Peyer's patch (tissue), 4 donors: ENCODE measurements at regions not wholly inside any gene's neighbourhood (a gene's known extent, or its start where the extent isn't known, plus 50 kb on each side); places are given as distances from the start of the nearest gene placed in this dataset.

Experiments used
- DNase-seq, 3 donors: peaks; one replicate each; pipeline ENCODE4 v3.0.0-alpha.2; 2017 to 2019
- H3K27ac ChIP-seq, 4 donors: fragments of 200-600 bp; sonication (generic); one replicate each; pipeline ENCODE4 v1.5.1; 2016 to 2019
- H3K27me3 ChIP-seq, 2 donors: fragments of 200-600 bp; sonication (generic); one replicate each; pipeline ENCODE4 v1.5.1; 2019
- H3K36me3 ChIP-seq, 3 donors: fragments of 200-600 bp; sonication (generic); one replicate each; pipeline ENCODE4 v1.5.1; 2016 to 2019
- H3K4me1 ChIP-seq, 4 donors: fragments of 200-600 bp; sonication (generic); one replicate each; pipeline ENCODE4 v1.5.1; 2016 to 2019
- H3K4me3 ChIP-seq, 4 donors: fragments of 200-600 bp; sonication (generic); 1 replicate in 3 of 4; 2 replicates in 1 of 4; pipeline ENCODE4 v1.5.1; 2016 to 2019; ENCODE audit warnings: mild to moderate bottlenecking in 1 of 4
- H3K9me3 ChIP-seq, 4 donors: fragments of 200-600 bp; sonication (generic); one replicate each; pipeline ENCODE4 v1.5.1; 2016 to 2019; ENCODE audit warnings: mild to moderate bottlenecking in 1 of 4
- POLR2A ChIP-seq, 2 donors: fragments of 450-650 bp; IDR thresholded peaks; one replicate each; pipeline ENCODE4 v1.5.1; 2017; ENCODE audit warnings: antibody characterized with exemption in 2 of 2, mild to moderate bottlenecking in 2 of 2, moderate library complexity in 2 of 2
- TF ChIP-seq, protein P1 (sequence below), 6 experiments: fragments of 450-650 bp in 4 of 6; fragments of 200-600 bp in 2 of 6; sonication (generic) in 1 of 6; IDR thresholded peaks; one replicate each; pipeline ENCODE4 v1.5.1; 2017 to 2019; ENCODE audit warnings: antibody characterized with exemption in 6 of 6, mild to moderate bottlenecking in 3 of 6, moderate library complexity in 1 of 6

DNA sequence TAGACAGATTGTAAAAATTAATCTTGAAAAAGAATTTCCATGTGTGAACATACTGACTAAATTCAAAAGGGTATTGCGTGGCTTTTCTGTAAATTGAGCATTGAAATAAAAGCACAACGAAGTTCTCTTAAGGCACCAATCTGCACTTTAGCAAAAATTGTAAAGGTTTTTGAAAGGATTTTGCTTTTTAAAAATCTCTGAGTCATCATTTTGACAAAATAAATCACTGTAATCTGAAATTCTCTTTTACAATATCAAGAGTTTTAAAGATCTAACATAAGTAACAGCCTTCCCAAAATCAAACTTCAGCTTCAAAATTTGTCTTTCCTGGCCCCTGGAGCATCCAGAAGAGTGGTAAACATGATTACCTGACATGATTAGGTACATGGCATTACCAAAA is 830.9 kb upstream of the AGA start:
- no peak for TF ChIP-seq POLR2A (IDR thresholded peaks at IDR 0.05)
- TF ChIP-seq, protein P1, sequence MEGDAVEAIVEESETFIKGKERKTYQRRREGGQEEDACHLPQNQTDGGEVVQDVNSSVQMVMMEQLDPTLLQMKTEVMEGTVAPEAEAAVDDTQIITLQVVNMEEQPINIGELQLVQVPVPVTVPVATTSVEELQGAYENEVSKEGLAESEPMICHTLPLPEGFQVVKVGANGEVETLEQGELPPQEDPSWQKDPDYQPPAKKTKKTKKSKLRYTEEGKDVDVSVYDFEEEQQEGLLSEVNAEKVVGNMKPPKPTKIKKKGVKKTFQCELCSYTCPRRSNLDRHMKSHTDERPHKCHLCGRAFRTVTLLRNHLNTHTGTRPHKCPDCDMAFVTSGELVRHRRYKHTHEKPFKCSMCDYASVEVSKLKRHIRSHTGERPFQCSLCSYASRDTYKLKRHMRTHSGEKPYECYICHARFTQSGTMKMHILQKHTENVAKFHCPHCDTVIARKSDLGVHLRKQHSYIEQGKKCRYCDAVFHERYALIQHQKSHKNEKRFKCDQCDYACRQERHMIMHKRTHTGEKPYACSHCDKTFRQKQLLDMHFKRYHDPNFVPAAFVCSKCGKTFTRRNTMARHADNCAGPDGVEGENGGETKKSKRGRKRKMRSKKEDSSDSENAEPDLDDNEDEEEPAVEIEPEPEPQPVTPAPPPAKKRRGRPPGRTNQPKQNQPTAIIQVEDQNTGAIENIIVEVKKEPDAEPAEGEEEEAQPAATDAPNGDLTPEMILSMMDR (IDR thresholded peaks at IDR 0.05), result no peak
- no peaks in the 10 kb centered on the region for H3K4me1 ChIP-seq
- H3K27me3 ChIP-seq, result no peaks in the 10 kb centered on the region
- no peak overlapping the region for H3K4me3 ChIP-seq
- H3K36me3 ChIP-seq, result no peaks in the 10 kb centered on the region
- H3K27ac ChIP-seq, result no peak overlapping the region
- DNase-seq, result no peak
- H3K9me3 ChIP-seq, result no peaks in the 10 kb centered on the region

DNA sequence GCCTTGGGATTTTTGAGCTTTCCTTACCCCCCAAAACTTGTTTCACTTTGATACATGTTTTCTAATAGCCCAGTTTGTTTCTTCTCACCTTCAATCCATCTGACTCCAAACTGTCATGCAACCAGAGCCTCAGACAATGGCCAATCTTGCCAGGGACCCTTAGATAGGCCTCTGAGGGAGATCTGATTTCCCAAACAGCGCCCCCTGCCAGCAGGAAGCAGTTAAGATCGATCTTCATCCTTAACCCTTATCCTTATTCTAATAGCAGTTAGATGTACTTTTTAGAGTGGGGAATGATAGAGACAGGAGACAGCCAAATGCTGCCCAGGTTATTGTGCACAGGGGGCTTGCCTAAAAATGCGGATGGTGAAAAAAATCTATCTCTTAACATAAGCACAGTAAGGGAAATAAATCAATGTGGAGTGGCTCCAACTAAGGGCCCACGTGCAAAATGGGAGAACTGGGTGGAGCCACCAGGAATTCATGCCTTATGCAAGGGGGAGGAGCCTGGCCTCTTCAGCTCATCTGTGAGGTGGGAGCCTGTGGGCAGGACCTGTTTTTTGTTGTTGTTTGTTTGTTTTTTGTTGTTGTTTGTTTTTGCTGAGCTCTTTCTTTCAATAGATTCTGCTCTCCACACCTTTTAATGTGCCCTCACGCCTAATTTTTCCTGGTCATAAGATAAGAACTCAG is 833.6 kb upstream of the AGA start:
- Histone ChIP-seq H3K36me3 (no peaks in the 10 kb centered on the region), H3K27me3 (no peaks in the 10 kb centered on the region), H3K4me1 (no peaks in the 10 kb centered on the region), H3K4me3 (no peak overlapping the region), H3K9me3 (no peaks in the 10 kb centered on the region), H3K27ac (no peak overlapping the region)
- TF ChIP-seq, protein P1 (IDR thresholded peaks at IDR 0.05), result no peak
- TF ChIP-seq POLR2A (IDR thresholded peaks at IDR 0.05), result no peak
- no peak for DNase-seq

DNA sequence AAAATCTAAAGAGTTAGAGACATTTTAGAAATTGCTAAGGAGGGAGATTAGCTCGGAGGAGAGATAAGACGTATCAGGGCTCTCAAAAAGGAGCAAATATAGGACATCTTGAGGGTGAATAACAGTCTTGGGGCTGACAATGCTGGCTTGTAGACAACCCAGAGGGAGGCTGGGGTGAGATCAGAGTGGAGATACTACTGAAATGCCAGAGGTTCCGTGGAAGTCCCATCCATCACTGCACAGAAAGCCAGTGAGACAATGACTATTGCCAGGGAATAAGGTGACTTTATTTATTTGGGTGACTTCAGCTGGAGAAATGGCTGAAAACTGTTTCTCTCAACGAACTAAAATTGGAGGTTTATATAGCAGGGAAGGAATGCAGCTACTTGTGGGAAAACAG is 838.1 kb upstream of the AGA start:
- no peaks in the 10 kb centered on the region for H3K9me3 ChIP-seq
- no peak overlapping the region for H3K27ac ChIP-seq
- TF ChIP-seq, protein P1 (IDR thresholded peaks at IDR 0.05), result no peak
- no peak for TF ChIP-seq POLR2A (IDR thresholded peaks at IDR 0.05)
- H3K4me1 ChIP-seq, result no peaks in the 10 kb centered on the region
- DNase-seq, result no peak
- no peaks in the 10 kb centered on the region for H3K36me3 ChIP-seq
- no peaks in the 10 kb centered on the region for H3K27me3 ChIP-seq
- no peak overlapping the region for H3K4me3 ChIP-seq

DNA sequence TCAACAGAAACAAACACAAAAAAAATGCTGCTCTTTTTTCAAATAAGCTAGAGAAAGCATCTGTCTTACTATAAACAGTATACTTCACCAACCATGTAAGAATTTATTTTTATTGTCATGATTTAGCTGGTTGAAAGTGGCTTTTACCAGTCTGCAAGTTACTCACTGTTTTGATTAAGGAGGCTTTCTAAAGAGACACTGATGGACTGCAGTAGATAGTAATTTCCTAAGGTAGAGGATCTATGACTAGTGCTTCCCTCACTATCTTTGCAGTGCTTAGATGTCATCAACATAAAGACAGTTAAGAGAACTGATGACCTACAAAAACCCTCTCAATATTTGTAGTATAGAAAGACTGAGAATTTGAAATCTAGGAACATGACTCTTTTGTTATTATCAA is 846.2 kb upstream of the AGA start:
- no peaks in the 10 kb centered on the region for H3K36me3 ChIP-seq
- no peaks in the 10 kb centered on the region for H3K27me3 ChIP-seq
- H3K27ac ChIP-seq, result no peak overlapping the region
- TF ChIP-seq POLR2A (IDR thresholded peaks at IDR 0.05), result no peak
- TF ChIP-seq, protein P1 (IDR thresholded peaks at IDR 0.05), result no peak
- no peaks in the 10 kb centered on the region for H3K4me1 ChIP-seq
- no peak for DNase-seq
- H3K4me3 ChIP-seq, result no peak overlapping the region
- no peaks in the 10 kb centered on the region for H3K9me3 ChIP-seq

DNA sequence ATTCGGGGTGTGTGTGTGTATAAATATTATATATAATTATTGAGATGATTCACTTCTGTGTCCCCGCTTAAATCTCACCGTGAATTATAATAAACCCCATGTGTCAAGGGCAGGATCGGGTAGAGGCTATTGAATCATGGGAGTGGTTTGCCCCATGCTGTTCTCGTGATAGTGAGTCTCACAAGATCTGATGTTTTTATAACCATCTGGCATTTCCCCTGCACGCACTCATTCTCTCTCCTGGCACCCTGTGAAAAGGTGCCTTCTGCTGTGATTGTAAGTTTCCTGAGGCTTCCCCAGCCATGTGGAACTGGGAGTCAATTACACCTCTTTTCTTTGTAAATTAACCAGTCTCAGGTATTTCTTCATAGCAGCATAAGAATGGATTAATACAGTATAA is 851.4 kb upstream of the AGA start:
- no peaks in the 10 kb centered on the region for H3K27me3 ChIP-seq
- TF ChIP-seq, protein P1 (IDR thresholded peaks at IDR 0.05), result no peak
- TF ChIP-seq POLR2A (IDR thresholded peaks at IDR 0.05), result no peak

DNA sequence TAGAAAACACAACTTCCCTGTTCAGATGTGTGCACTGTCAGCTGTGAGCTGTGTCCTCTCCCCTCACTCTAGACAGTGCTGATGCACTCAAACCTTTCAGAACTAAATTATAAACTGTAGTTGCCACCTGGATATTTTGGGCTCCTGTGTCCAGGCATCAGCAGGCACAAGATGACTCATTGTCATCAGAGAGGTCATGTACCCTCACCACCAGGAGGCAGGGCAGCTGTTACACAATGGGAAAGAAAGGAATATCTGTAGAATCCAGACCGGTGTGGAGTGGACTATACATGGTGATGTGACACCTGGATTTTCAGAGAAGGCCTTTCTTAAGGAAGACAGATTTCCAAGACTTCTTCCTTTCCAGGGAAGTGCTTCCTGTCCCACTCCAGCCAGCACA is 854.4 kb upstream of the AGA start:
- Histone ChIP-seq H3K4me3 (no peak overlapping the region), H3K36me3 (no peaks in the 10 kb centered on the region), H3K27me3 (no peaks in the 10 kb centered on the region), H3K4me1 (no peaks in the 10 kb centered on the region), H3K9me3 (no peaks in the 10 kb centered on the region), H3K27ac (no peak overlapping the region)
- no peak for DNase-seq
- TF ChIP-seq POLR2A (IDR thresholded peaks at IDR 0.05), result no peak

More for the DNA sequence above, 851.4 kb upstream of the AGA start:
- Histone ChIP-seq H3K4me1 (no peaks in the 10 kb centered on the region), H3K27ac (no peak overlapping the region), H3K9me3 (no peaks in the 10 kb centered on the region), H3K36me3 (no peaks in the 10 kb centered on the region), H3K4me3 (no peak overlapping the region)
- no peak for DNase-seq
